Nephron progenitor cell (in vitro differentiated cells): ENCODE measurements at regions not wholly inside any gene's neighbourhood (a gene's known extent, or its start where the extent isn't known, plus 50 kb on each side); places are given as distances from the start of the nearest gene placed in this dataset.
"Not testable (repeated sequence)": the region's sequence is repeated elsewhere in the genome, so short reads cannot be mapped to it uniquely, and the experiment has no call there.

Experiments used
- DNase-seq: peaks from one replicate; pipeline ENCODE4 v3.0.0; 2021
- H3K27ac Mint-ChIP-seq: 2 replicates; pipeline ENCODE4 v1.8.0; 2021; ENCODE audit warnings: mild to moderate bottlenecking, moderate library complexity, mixed read lengths
- H3K27me3 Mint-ChIP-seq: 2 replicates; pipeline ENCODE4 v1.8.0; 2021; ENCODE audit warnings: mild to moderate bottlenecking, low read depth, mixed read lengths; ENCODE audit not compliant: poor library complexity
- H3K36me3 Mint-ChIP-seq: 2 replicates; pipeline ENCODE4 v1.8.0; 2021; ENCODE audit warnings: low read depth, mixed read lengths
- H3K4me1 Mint-ChIP-seq: 2 replicates; pipeline ENCODE4 v1.8.0; 2021; ENCODE audit warnings: mixed read lengths
- H3K4me3 Mint-ChIP-seq: 2 replicates; pipeline ENCODE4 v1.8.0; 2021; ENCODE audit warnings: mild to moderate bottlenecking, moderate library complexity, mixed read lengths
- H3K9me3 Mint-ChIP-seq: 2 replicates; pipeline ENCODE4 v1.8.0; 2021; ENCODE audit warnings: mild to moderate bottlenecking, moderate library complexity, mixed read lengths
- CTCF ChIP-seq: fragments of 200-600 bp; sonication (generic); IDR thresholded peaks from 2 replicates; pipeline ENCODE4 v1.5.0; 2021; ENCODE audit warnings: antibody characterized with exemption

GRCh38 chr5:12615141-12615820 lies 711.0 kb upstream of the CTNND2 start:
- H3K27ac Mint-ChIP-seq, result no peak overlapping the region
- H3K27me3 Mint-ChIP-seq, result no peaks in the 10 kb centered on the region
- H3K9me3 Mint-ChIP-seq, result peaks cover 25% of the 10 kb centered on the region
- no peak for DNase-seq
- no peak for TF ChIP-seq CTCF
- no peaks in the 10 kb centered on the region for H3K4me1 Mint-ChIP-seq
- no peak overlapping the region for H3K4me3 Mint-ChIP-seq
- no peaks in the 10 kb centered on the region for H3K36me3 Mint-ChIP-seq

- H3K27me3 Mint-ChIP-seq, result no peaks in the 10 kb centered on the region
- TF ChIP-seq CTCF, result no peak
- DNase-seq, result no peak
- H3K4me3 Mint-ChIP-seq, result no peak overlapping the region
- no peaks in the 10 kb centered on the region for H3K4me1 Mint-ChIP-seq
- no peak overlapping the region for H3K27ac Mint-ChIP-seq
- peaks cover 27% of the 10 kb centered on the region for H3K9me3 Mint-ChIP-seq
- no peaks in the 10 kb centered on the region for H3K36me3 Mint-ChIP-seq
Observed at GRCh38 chr5:12614608-12615007, 710.4 kb upstream of the CTNND2 start.

GRCh38 chr5:12611132-12611531 lies 706.9 kb upstream of the CTNND2 start:
- DNase-seq, result no peak
- no peaks in the 10 kb centered on the region for H3K36me3 Mint-ChIP-seq
- no peak overlapping the region for H3K4me3 Mint-ChIP-seq
- no peak for TF ChIP-seq CTCF
- no peak overlapping the region for H3K27ac Mint-ChIP-seq
- no peaks in the 10 kb centered on the region for H3K27me3 Mint-ChIP-seq
- H3K4me1 Mint-ChIP-seq, result no peaks in the 10 kb centered on the region
- H3K9me3 Mint-ChIP-seq, result peaks cover 19% of the 10 kb centered on the region

GRCh38 chr5:12607817-12608216 lies 703.6 kb upstream of the CTNND2 start:
- not testable (repeated sequence) for H3K4me1 Mint-ChIP-seq, H3K4me3 Mint-ChIP-seq, H3K36me3 Mint-ChIP-seq, H3K27ac Mint-ChIP-seq, DNase-seq, H3K27me3 Mint-ChIP-seq
- peaks cover 19% of the 10 kb centered on the region for H3K9me3 Mint-ChIP-seq

GRCh38 chr5:12592228-12592627 lies 688.0 kb upstream of the CTNND2 start:
- DNase-seq, result no peak
- no peaks in the 10 kb centered on the region for H3K9me3 Mint-ChIP-seq
- H3K27me3 Mint-ChIP-seq, result no peaks in the 10 kb centered on the region
- no peaks in the 10 kb centered on the region for H3K4me1 Mint-ChIP-seq
- no peak overlapping the region for H3K27ac Mint-ChIP-seq
- no peak for TF ChIP-seq CTCF
- H3K4me3 Mint-ChIP-seq, result no peak overlapping the region
- H3K36me3 Mint-ChIP-seq, result no peaks in the 10 kb centered on the region

GRCh38 chr5:12586406-12586805 lies 682.2 kb upstream of the CTNND2 start:
- no peak overlapping the region for H3K27ac Mint-ChIP-seq
- no peaks in the 10 kb centered on the region for H3K9me3 Mint-ChIP-seq
- H3K36me3 Mint-ChIP-seq, result no peaks in the 10 kb centered on the region
- no peak overlapping the region for H3K4me3 Mint-ChIP-seq
- no peaks in the 10 kb centered on the region for H3K4me1 Mint-ChIP-seq
- DNase-seq, result no peak
- H3K27me3 Mint-ChIP-seq, result peaks cover 3% of the 10 kb centered on the region
- no peak for TF ChIP-seq CTCF

- not testable (repeated sequence) for H3K27ac Mint-ChIP-seq
Observed at GRCh38 chr5:12578803-12579202, 674.6 kb upstream of the CTNND2 start.

GRCh38 chr5:12576953-12577352 lies 672.7 kb upstream of the CTNND2 start:
- not testable (repeated sequence) for H3K27ac Mint-ChIP-seq

More at GRCh38 chr5:12578803-12579202, 674.6 kb upstream of the CTNND2 start:
- not testable (repeated sequence) for DNase-seq, H3K36me3 Mint-ChIP-seq, H3K27me3 Mint-ChIP-seq, H3K4me1 Mint-ChIP-seq, H3K9me3 Mint-ChIP-seq, H3K4me3 Mint-ChIP-seq

GRCh38 chr5:12574298-12575093 lies 670.2 kb upstream of the CTNND2 start:
- not testable (repeated sequence) for H3K4me3 Mint-ChIP-seq, H3K9me3 Mint-ChIP-seq, H3K4me1 Mint-ChIP-seq, H3K36me3 Mint-ChIP-seq, H3K27ac Mint-ChIP-seq, H3K27me3 Mint-ChIP-seq, DNase-seq

More at GRCh38 chr5:12576953-12577352, 672.7 kb upstream of the CTNND2 start:
- not testable (repeated sequence) for H3K9me3 Mint-ChIP-seq, DNase-seq, H3K27me3 Mint-ChIP-seq, H3K4me3 Mint-ChIP-seq, H3K36me3 Mint-ChIP-seq, H3K4me1 Mint-ChIP-seq
